K562 (cell line): ENCODE measurements at regions not wholly inside any gene's neighbourhood (a gene's known extent, or its start where the extent isn't known, plus 50 kb on each side); places are given as distances from the start of the nearest gene placed in this dataset.

ENCODE experiments used
- DNMT1 ChIP-seq: fragments of 450-650 bp; IDR thresholded peaks from 2 replicates; pipeline ENCODE4 v1.6.1; 2016; ENCODE audit warnings: antibody characterized with exemption, mild to moderate bottlenecking
- FOXJ2 ChIP-seq: fragments of 200-800 bp; sonication (Bioruptor generic); IDR thresholded peaks from 2 replicates; pipeline ENCODE4 v1.6.1; 2016; ENCODE audit warnings: missing genetic modification characterization, missing compliant biosample characterization
- ILK ChIP-seq: fragments of 450-650 bp; IDR thresholded peaks from 2 replicates; pipeline ENCODE4 v1.6.1; 2016; ENCODE audit warnings: missing genetic modification characterization, low read depth, mild to moderate bottlenecking, missing compliant biosample characterization, moderate library complexity, borderline replicate concordance
- PTRF ChIP-seq: fragments of 450-650 bp; IDR thresholded peaks from 2 replicates; pipeline ENCODE4 v1.6.1; 2016; ENCODE audit warnings: mild to moderate bottlenecking, missing genetic modification characterization, missing compliant biosample characterization
- RB1 ChIP-seq: fragments of 450-650 bp; IDR thresholded peaks from 2 replicates; pipeline ENCODE4 v1.6.1; 2017; ENCODE audit warnings: low read depth, mild to moderate bottlenecking
- ZNF699 ChIP-seq: fragments of 250-450 bp; sonication (Bioruptor Pico); IDR thresholded peaks from 2 replicates; pipeline ENCODE4 v1.8.0; 2021; ENCODE audit warnings: mild to moderate bottlenecking, moderate library complexity; ENCODE audit not compliant: insufficient replicate concordance
- TF ChIP-seq, protein P1 (sequence below): fragments of 450-650 bp; IDR thresholded peaks from 2 replicates; pipeline ENCODE4 v1.6.1; 2016; ENCODE audit warnings: low read depth
- TF ChIP-seq, protein P2 (sequence below): fragments of 250-450 bp; sonication (Bioruptor Pico); IDR thresholded peaks from 2 replicates; pipeline ENCODE4 v1.4.0; 2020
- TF ChIP-seq, protein P3 (sequence below): fragments of 250-450 bp; sonication (Bioruptor Pico); IDR thresholded peaks from 2 replicates; pipeline ENCODE4 v1.5.0; 2021; ENCODE audit warnings: mild to moderate bottlenecking, borderline replicate concordance
- TF ChIP-seq, protein P4 (sequence below): fragments of 250-450 bp; sonication (Bioruptor Pico); IDR thresholded peaks from 2 replicates; pipeline ENCODE4 v1.8.0; 2022; ENCODE audit warnings: inconsistent platforms

DNA sequence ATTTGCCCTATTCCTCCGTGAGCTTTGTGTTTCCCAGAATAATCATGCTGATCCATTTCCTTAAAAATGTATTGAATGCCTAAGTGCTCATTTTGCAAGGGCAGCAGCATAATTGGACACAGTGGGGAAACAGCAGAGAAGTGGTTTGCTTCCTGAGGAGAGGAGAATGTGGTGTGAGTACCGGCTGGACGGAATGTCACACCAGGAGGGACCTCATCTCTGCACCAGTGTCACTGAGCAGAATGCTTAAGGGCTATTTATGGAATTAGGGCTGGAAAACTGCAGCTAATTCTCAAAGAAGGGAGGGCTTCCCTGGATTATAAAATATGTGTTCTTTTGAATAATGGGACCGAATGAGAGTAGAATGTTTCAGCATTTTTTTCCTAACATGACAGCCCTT lies 1100.6 kb upstream of the RBFOX1 start (continued):
- TF ChIP-seq, protein P1, sequence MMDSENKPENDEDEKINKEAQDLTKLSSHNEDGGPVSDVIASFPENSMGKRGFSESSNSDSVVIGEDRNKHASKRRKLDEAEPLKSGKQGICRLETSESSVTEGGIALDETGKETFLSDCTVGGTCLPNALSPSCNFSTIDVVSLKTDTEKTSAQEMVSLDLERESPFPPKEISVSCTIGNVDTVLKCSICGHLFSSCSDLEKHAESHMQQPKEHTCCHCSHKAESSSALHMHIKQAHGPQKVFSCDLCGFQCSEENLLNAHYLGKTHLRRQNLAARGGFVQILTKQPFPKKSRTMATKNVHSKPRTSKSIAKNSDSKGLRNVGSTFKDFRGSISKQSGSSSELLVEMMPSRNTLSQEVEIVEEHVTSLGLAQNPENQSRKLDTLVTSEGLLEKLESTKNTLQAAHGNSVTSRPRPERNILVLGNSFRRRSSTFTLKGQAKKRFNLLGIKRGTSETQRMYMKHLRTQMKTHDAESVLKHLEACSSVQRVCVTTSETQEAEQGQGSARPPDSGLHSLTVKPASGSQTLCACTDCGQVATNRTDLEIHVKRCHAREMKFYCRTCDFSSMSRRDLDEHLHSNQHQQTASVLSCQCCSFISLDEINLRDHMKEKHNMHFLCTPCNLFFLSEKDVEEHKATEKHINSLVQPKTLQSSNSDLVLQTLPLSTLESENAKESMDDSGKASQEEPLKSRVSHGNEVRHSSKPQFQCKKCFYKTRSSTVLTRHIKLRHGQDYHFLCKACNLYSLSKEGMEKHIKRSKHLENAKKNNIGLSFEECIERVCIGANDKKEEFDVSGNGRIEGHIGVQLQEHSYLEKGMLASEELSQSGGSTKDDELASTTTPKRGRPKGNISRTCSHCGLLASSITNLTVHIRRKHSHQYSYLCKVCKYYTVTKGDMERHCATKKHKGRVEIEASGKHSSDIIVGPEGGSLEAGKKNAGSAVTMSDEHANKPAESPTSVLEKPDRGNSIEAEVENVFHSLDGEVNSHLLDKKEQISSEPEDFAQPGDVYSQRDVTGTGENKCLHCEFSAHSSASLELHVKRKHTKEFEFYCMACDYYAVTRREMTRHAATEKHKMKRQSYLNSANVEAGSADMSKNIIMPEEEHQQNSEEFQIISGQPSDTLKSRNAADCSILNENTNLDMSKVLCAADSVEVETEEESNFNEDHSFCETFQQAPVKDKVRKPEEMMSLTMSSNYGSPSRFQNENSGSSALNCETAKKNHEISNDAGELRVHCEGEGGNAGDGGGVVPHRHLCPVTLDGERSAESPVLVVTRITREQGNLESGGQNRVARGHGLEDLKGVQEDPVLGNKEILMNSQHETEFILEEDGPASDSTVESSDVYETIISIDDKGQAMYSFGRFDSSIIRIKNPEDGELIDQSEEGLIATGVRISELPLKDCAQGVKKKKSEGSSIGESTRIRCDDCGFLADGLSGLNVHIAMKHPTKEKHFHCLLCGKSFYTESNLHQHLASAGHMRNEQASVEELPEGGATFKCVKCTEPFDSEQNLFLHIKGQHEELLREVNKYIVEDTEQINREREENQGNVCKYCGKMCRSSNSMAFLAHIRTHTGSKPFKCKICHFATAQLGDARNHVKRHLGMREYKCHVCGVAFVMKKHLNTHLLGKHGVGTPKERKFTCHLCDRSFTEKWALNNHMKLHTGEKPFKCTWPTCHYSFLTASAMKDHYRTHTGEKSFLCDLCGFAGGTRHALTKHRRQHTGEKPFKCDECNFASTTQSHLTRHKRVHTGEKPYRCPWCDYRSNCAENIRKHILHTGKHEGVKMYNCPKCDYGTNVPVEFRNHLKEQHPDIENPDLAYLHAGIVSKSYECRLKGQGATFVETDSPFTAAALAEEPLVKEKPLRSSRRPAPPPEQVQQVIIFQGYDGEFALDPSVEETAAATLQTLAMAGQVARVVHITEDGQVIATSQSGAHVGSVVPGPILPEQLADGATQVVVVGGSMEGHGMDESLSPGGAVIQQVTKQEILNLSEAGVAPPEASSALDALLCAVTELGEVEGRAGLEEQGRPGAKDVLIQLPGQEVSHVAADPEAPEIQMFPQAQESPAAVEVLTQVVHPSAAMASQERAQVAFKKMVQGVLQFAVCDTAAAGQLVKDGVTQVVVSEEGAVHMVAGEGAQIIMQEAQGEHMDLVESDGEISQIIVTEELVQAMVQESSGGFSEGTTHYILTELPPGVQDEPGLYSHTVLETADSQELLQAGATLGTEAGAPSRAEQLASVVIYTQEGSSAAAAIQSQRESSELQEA: no peak
- TF ChIP-seq RB1 (no peak), PTRF (tag) (no peak), ILK (tag) (no peak), FOXJ2 (tag) (no peak), ZNF699 (no peak), DNMT1 (no peak)
- TF ChIP-seq, protein P2, sequence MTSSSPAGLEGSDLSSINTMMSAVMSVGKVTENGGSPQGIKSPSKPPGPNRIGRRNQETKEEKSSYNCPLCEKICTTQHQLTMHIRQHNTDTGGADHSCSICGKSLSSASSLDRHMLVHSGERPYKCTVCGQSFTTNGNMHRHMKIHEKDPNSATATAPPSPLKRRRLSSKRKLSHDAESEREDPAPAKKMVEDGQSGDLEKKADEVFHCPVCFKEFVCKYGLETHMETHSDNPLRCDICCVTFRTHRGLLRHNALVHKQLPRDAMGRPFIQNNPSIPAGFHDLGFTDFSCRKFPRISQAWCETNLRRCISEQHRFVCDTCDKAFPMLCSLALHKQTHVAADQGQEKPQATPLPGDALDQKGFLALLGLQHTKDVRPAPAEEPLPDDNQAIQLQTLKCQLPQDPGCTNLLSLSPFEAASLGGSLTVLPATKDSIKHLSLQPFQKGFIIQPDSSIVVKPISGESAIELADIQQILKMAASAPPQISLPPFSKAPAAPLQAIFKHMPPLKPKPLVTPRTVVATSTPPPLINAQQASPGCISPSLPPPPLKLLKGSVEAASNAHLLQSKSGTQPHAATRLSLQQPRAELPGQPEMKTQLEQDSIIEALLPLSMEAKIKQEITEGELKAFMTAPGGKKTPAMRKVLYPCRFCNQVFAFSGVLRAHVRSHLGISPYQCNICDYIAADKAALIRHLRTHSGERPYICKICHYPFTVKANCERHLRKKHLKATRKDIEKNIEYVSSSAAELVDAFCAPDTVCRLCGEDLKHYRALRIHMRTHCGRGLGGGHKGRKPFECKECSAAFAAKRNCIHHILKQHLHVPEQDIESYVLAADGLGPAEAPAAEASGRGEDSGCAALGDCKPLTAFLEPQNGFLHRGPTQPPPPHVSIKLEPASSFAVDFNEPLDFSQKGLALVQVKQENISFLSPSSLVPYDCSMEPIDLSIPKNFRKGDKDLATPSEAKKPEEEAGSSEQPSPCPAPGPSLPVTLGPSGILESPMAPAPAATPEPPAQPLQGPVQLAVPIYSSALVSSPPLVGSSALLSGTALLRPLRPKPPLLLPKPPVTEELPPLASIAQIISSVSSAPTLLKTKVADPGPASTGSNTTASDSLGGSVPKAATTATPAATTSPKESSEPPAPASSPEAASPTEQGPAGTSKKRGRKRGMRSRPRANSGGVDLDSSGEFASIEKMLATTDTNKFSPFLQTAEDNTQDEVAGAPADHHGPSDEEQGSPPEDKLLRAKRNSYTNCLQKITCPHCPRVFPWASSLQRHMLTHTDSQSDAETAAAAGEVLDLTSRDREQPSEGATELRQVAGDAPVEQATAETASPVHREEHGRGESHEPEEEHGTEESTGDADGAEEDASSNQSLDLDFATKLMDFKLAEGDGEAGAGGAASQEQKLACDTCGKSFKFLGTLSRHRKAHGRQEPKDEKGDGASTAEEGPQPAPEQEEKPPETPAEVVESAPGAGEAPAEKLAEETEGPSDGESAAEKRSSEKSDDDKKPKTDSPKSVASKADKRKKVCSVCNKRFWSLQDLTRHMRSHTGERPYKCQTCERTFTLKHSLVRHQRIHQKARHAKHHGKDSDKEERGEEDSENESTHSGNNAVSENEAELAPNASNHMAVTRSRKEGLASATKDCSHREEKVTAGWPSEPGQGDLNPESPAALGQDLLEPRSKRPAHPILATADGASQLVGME: no peak
- TF ChIP-seq, protein P3, sequence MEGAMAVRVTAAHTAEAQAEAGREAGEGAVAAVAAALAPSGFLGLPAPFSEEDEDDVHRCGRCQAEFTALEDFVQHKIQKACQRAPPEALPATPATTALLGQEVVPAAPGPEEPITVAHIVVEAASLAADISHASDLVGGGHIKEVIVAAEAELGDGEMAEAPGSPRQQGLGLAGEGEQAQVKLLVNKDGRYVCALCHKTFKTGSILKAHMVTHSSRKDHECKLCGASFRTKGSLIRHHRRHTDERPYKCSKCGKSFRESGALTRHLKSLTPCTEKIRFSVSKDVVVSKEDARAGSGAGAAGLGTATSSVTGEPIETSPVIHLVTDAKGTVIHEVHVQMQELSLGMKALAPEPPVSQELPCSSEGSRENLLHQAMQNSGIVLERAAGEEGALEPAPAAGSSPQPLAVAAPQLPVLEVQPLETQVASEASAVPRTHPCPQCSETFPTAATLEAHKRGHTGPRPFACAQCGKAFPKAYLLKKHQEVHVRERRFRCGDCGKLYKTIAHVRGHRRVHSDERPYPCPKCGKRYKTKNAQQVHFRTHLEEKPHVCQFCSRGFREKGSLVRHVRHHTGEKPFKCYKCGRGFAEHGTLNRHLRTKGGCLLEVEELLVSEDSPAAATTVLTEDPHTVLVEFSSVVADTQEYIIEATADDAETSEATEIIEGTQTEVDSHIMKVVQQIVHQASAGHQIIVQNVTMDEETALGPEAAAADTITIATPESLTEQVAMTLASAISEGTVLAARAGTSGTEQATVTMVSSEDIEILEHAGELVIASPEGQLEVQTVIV: no peak
- TF ChIP-seq, protein P4, sequence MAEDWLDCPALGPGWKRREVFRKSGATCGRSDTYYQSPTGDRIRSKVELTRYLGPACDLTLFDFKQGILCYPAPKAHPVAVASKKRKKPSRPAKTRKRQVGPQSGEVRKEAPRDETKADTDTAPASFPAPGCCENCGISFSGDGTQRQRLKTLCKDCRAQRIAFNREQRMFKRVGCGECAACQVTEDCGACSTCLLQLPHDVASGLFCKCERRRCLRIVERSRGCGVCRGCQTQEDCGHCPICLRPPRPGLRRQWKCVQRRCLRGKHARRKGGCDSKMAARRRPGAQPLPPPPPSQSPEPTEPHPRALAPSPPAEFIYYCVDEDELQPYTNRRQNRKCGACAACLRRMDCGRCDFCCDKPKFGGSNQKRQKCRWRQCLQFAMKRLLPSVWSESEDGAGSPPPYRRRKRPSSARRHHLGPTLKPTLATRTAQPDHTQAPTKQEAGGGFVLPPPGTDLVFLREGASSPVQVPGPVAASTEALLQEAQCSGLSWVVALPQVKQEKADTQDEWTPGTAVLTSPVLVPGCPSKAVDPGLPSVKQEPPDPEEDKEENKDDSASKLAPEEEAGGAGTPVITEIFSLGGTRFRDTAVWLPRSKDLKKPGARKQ: no peak
